ENCODE measurements at regions not wholly inside any gene's neighbourhood (a gene's known extent, or its start where the extent isn't known, plus 50 kb on each side); places are given as distances from the start of the nearest gene placed in this dataset.

DNA sequence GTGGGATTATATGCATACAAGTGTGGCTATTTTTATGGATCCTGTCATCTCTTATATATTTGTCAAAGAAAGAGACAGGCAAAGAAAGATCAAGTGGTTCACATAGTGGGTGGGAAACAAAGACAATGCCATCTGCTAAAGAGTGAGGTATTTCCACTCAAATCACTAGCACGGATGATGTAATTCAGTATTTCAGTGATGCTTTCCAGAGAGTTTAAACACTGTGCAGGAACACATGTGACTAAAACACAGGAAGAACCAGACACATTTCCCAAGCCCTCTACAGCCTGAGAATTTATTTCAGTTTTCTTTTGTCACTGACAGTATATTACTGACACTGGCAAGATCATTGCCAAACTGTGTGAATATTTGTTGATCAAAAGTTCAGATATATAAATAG lies 885.7 kb upstream of the CELF2 start:
- Mint-ChIP-seq H3K9me3 (no peaks in the 10 kb centered on the region), H3K36me3 (ENCODE audit: low read depth) (no peaks in the 10 kb centered on the region), H3K4me3 (no peak overlapping the region), H3K27me3 (no peaks in the 10 kb centered on the region), H3K4me1 (ENCODE audit: low read depth) (no peaks in the 10 kb centered on the region), H3K27ac (no peak overlapping the region)
- Histone ChIP-seq H3K4me3 (ENCODE audit: low read length) (no peak overlapping the region), H3K4me1 (ENCODE audit: insufficient read depth, low read length) (no peaks in the 10 kb centered on the region), H3K36me3 (ENCODE audit: insufficient read depth, low read length) (no peaks in the 10 kb centered on the region), H3K27me3 (ENCODE audit: control insufficient read depth in 1 of 2, insufficient read depth in 2 of 2, low read length in 2 of 2) (no peaks in the 10 kb centered on the region), H3K9me3 (ENCODE audit: control insufficient read depth in 1 of 2, insufficient read depth in 1 of 2, low read length in 2 of 2) (no peaks in the 10 kb centered on the region), H3K27ac (ENCODE audit: low read depth in 1 of 2, low read length in 2 of 2) (no peak overlapping the region)
- ChIA-PET CTCF (no interaction called here), POLR2A (no interaction called here)
- intact Hi-C loops (cut with DNase I, micrococcal nuclease) = no loop called here
- DNase-seq = no peak
- TF ChIP-seq, protein P1, sequence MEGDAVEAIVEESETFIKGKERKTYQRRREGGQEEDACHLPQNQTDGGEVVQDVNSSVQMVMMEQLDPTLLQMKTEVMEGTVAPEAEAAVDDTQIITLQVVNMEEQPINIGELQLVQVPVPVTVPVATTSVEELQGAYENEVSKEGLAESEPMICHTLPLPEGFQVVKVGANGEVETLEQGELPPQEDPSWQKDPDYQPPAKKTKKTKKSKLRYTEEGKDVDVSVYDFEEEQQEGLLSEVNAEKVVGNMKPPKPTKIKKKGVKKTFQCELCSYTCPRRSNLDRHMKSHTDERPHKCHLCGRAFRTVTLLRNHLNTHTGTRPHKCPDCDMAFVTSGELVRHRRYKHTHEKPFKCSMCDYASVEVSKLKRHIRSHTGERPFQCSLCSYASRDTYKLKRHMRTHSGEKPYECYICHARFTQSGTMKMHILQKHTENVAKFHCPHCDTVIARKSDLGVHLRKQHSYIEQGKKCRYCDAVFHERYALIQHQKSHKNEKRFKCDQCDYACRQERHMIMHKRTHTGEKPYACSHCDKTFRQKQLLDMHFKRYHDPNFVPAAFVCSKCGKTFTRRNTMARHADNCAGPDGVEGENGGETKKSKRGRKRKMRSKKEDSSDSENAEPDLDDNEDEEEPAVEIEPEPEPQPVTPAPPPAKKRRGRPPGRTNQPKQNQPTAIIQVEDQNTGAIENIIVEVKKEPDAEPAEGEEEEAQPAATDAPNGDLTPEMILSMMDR (IDR thresholded peaks at IDR 0.05) = no peak
- ATAC-seq (ENCODE audit: poor library complexity) = no peak

DNA sequence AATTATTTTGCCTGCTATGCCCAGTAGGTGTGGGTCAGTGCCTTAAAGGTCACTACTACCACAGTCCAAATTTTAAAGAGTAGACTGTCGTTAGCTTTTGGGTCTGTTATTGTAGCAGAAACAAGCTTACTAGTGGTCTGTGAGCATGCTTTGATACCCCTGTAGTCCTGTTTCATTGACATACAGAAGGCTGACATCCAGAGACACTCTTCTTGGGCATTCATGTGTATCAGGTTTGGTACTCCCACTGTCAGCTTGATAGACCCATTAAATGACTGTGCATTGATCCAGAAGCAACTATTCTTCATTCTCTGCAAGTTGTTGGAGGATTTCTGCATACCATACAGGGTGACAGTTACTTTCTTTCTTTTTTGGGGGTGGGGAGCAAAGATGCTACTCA lies 884.4 kb upstream of the CELF2 start:
- ChIA-PET CTCF (no interaction called here), POLR2A (no interaction called here)
- Mint-ChIP-seq H3K36me3 (ENCODE audit: low read depth) (no peaks in the 10 kb centered on the region), H3K9me3 (no peaks in the 10 kb centered on the region), H3K27me3 (no peaks in the 10 kb centered on the region), H3K4me1 (ENCODE audit: low read depth) (peaks cover 2% of the 10 kb centered on the region), H3K27ac (no peak overlapping the region), H3K4me3 (no peak overlapping the region)
- Histone ChIP-seq H3K4me3 (ENCODE audit: low read length) (no peak overlapping the region), H3K36me3 (ENCODE audit: insufficient read depth, low read length) (no peaks in the 10 kb centered on the region), H3K27ac (ENCODE audit: low read depth in 1 of 2, low read length in 2 of 2) (no peak overlapping the region), H3K27me3 (ENCODE audit: control insufficient read depth in 1 of 2, insufficient read depth in 2 of 2, low read length in 2 of 2) (no peaks in the 10 kb centered on the region), H3K9me3 (ENCODE audit: control insufficient read depth in 1 of 2, insufficient read depth in 1 of 2, low read length in 2 of 2) (no peaks in the 10 kb centered on the region), H3K4me1 (ENCODE audit: insufficient read depth, low read length) (no peaks in the 10 kb centered on the region)
- DNase-seq (no peak), ATAC-seq (ENCODE audit: poor library complexity) (no peak)
- TF ChIP-seq, protein P1 (IDR thresholded peaks at IDR 0.05) = no peak
- intact Hi-C loops (cut with DNase I, micrococcal nuclease) = no loop called here

DNA sequence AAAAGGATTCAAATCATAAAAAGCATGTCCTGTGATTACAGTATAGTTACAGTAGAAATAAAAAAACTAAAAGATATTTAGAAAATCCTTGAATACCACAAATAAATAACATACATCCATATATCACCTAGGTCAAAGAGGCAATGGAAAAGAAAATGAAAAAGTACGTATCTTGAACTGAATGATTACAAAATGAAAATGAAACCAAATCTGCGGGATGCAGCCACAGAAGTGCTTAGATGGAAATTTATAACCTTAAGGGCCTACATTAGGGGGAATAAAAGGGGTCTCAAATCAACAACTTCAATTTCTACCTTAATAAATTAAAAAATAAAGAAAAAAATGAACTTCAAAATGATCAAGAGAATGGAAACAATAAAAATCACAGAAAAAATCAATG lies 879.0 kb upstream of the CELF2 start:
- CTCF ChIA-PET = no interaction called here
- Histone ChIP-seq H3K27me3 (ENCODE audit: control insufficient read depth in 1 of 2, insufficient read depth in 2 of 2, low read length in 2 of 2) (no peaks in the 10 kb centered on the region), H3K9me3 (ENCODE audit: control insufficient read depth in 1 of 2, insufficient read depth in 1 of 2, low read length in 2 of 2) (no peaks in the 10 kb centered on the region), H3K4me1 (ENCODE audit: insufficient read depth, low read length) (no peaks in the 10 kb centered on the region), H3K4me3 (ENCODE audit: low read length) (peak overlapping the region; percentile 45), H3K36me3 (ENCODE audit: insufficient read depth, low read length) (no peaks in the 10 kb centered on the region), H3K27ac (ENCODE audit: low read depth in 1 of 2, low read length in 2 of 2) (no peak overlapping the region)
- H3K4me3 Mint-ChIP-seq = peak overlapping the region; percentile 84
- no peak for ATAC-seq (ENCODE audit: poor library complexity)
- peaks cover 8% of the 10 kb centered on the region for H3K4me1 Mint-ChIP-seq (ENCODE audit: low read depth)
- no peaks in the 10 kb centered on the region for H3K27me3 Mint-ChIP-seq
- peak in 3 of 14 experiments; percentile 19 to 27 (median 25) for DNase-seq
- POLR2A ChIA-PET = no interaction called here
- H3K36me3 Mint-ChIP-seq (ENCODE audit: low read depth) = no peaks in the 10 kb centered on the region
- H3K27ac Mint-ChIP-seq = no peak overlapping the region
- intact Hi-C loops (cut with DNase I, micrococcal nuclease) = no loop called here
- H3K9me3 Mint-ChIP-seq = no peaks in the 10 kb centered on the region
- TF ChIP-seq, protein P1 (IDR thresholded peaks at IDR 0.05) = no peak

Measured in CD4-positive, alpha-beta T cell (primary cell).